SU-DHL-6 (cell line): ENCODE measurements at regions not wholly inside any gene's neighbourhood (a gene's known extent, or its start where the extent isn't known, plus 50 kb on each side); places are given as distances from the start of the nearest gene placed in this dataset.

Experiments used
- H2AFZ ChIP-seq: fragments of 200-600 bp; sonication (generic); 2 replicates; pipeline ENCODE4 v1.6.1; 2014; ENCODE audit warnings: low read depth, mild to moderate bottlenecking, moderate library complexity, mixed read lengths, antibody characterized with exemption, low read length; ENCODE audit not compliant: severe bottlenecking
- H3F3A ChIP-seq: fragments of 200-600 bp; shearing (Covaris generic); 2 replicates; pipeline ENCODE4 v1.6.0; 2016; ENCODE audit warnings: antibody characterized with exemption, mild to moderate bottlenecking; ENCODE audit not compliant: insufficient read depth
- H3K27ac ChIP-seq: fragments of 200-600 bp; sonication (generic); 2 replicates; pipeline ENCODE4 v1.5.1; 2016; ENCODE audit warnings: low read depth, mild to moderate bottlenecking, low read length, moderate library complexity, mixed read lengths
- H3K27me3 ChIP-seq: fragments of 200-600 bp; sonication (generic), shearing (Covaris generic); 2 replicates; pipeline ENCODE4 v1.6.0; 2014; ENCODE audit warnings: mild to moderate bottlenecking, low read length
- H3K36me3 ChIP-seq: fragments of 200-600 bp; sonication (generic); 2 replicates; pipeline ENCODE4 v1.6.1; 2014; ENCODE audit warnings: mild to moderate bottlenecking, low read length, mixed read lengths
- H3K4me2 ChIP-seq: fragments of 300-600, 200-600 bp; shearing (Covaris generic), sonication (generic); 2 replicates; pipeline ENCODE4 v1.6.0; 2014; ENCODE audit warnings: low read length, low read depth, mild to moderate bottlenecking; ENCODE audit not compliant: poor library complexity, severe bottlenecking
- H3K4me3 ChIP-seq: fragments of 200-600 bp; sonication (generic); 2 replicates; pipeline ENCODE4 v1.5.1; 2014; ENCODE audit warnings: antibody characterized with exemption, low read length, mild to moderate bottlenecking, mixed read lengths; ENCODE audit not compliant: insufficient read depth, poor library complexity, severe bottlenecking
- H3K79me2 ChIP-seq: fragments of 200-600 bp; sonication (generic); 2 replicates; pipeline ENCODE4 v1.6.1; 2014; ENCODE audit warnings: mild to moderate bottlenecking, low read length, moderate library complexity; ENCODE audit not compliant: insufficient read depth
- H3K9ac ChIP-seq: fragments of 200-600 bp; sonication (generic); 2 replicates; pipeline ENCODE4 v1.7.0; 2014; ENCODE audit warnings: mild to moderate bottlenecking, low read length
- H3K9me2 ChIP-seq: fragments of 200-600 bp; sonication (generic); replicated peaks from 2 replicates; pipeline ENCODE4 v1.6.1; 2014; ENCODE audit warnings: low read length; ENCODE audit not compliant: insufficient read depth
- H3K9me3 ChIP-seq: fragments of 200-600 bp; sonication (generic); 2 replicates; pipeline ENCODE4 v1.6.1; 2014; ENCODE audit warnings: low read length, mixed read lengths; ENCODE audit not compliant: insufficient read depth
- H4K20me1 ChIP-seq: fragments of 200-600 bp; sonication (generic); 2 replicates; pipeline ENCODE4 v1.6.1; 2014; ENCODE audit warnings: low read depth, mild to moderate bottlenecking, antibody characterized with exemption, low read length, moderate library complexity, mixed read lengths
- EZH2phosphoT487 ChIP-seq: fragments of 200-600 bp; sonication (generic), shearing (Covaris generic); conservative IDR thresholded peaks from 2 replicates; pipeline ENCODE4 v1.6.1; 2018; ENCODE audit warnings: mild to moderate bottlenecking, antibody characterized with exemption, low read length, moderate library complexity, mixed read lengths
- TF ChIP-seq, protein P1 (sequence below): fragments of 200-600 bp; sonication (generic); IDR thresholded peaks from one replicate; pipeline ENCODE4 v1.5.1; 2017; ENCODE audit warnings: antibody characterized with exemption, mild to moderate bottlenecking, low read length, moderate library complexity; ENCODE audit not compliant: insufficient read depth, poor library complexity, severe bottlenecking

DNA sequence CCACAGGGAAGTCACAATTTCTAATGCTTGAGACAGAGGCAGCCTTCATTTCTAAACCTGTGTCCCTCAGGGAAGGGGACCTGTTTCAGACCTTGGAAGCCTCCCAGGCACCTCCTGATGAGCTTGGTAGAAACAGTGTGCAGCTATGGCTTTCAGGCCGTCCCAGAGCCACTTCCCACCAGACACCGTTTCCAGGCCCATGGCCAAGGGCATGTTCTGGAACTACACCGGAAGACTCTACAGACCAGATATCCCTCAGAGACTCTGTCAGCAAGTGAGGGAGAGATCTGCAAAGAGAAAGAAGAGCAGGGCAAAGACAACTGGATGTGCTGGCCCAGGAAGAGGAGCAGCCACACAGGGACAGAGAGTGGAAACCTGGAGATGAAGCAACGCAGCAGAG lies 82.2 kb upstream of the HSPA9 start:
- TF ChIP-seq, protein P1, sequence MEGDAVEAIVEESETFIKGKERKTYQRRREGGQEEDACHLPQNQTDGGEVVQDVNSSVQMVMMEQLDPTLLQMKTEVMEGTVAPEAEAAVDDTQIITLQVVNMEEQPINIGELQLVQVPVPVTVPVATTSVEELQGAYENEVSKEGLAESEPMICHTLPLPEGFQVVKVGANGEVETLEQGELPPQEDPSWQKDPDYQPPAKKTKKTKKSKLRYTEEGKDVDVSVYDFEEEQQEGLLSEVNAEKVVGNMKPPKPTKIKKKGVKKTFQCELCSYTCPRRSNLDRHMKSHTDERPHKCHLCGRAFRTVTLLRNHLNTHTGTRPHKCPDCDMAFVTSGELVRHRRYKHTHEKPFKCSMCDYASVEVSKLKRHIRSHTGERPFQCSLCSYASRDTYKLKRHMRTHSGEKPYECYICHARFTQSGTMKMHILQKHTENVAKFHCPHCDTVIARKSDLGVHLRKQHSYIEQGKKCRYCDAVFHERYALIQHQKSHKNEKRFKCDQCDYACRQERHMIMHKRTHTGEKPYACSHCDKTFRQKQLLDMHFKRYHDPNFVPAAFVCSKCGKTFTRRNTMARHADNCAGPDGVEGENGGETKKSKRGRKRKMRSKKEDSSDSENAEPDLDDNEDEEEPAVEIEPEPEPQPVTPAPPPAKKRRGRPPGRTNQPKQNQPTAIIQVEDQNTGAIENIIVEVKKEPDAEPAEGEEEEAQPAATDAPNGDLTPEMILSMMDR = no peak
- no peak for TF ChIP-seq EZH2phosphoT487
- no peak overlapping the region for H3K4me2 ChIP-seq
- H3F3A ChIP-seq = no peaks in the 10 kb centered on the region
- H3K36me3 ChIP-seq = no peaks in the 10 kb centered on the region
- no peak overlapping the region for H3K4me3 ChIP-seq
- no peaks in the 10 kb centered on the region for H3K27me3 ChIP-seq
- no peak overlapping the region for H2AFZ ChIP-seq
- no peaks in the 10 kb centered on the region for H3K9me2 ChIP-seq
- no peaks in the 10 kb centered on the region for H4K20me1 ChIP-seq
- H3K79me2 ChIP-seq = no peaks in the 10 kb centered on the region
- H3K27ac ChIP-seq = no peak overlapping the region
- no peak overlapping the region for H3K9ac ChIP-seq
- no peaks in the 10 kb centered on the region for H3K9me3 ChIP-seq

GRCh38 chr5:138656916-138657315 lies 81.7 kb upstream of the HSPA9 start:
- Histone ChIP-seq H3K4me3 (no peak overlapping the region), H3K27me3 (no peaks in the 10 kb centered on the region), H3F3A (no peaks in the 10 kb centered on the region), H3K79me2 (no peaks in the 10 kb centered on the region), H3K4me2 (no peak overlapping the region), H3K9me3 (no peaks in the 10 kb centered on the region), H3K9me2 (no peaks in the 10 kb centered on the region), H3K27ac (no peak overlapping the region), H3K36me3 (no peaks in the 10 kb centered on the region), H3K9ac (no peak overlapping the region), H2AFZ (no peak overlapping the region), H4K20me1 (no peaks in the 10 kb centered on the region)
- TF ChIP-seq, protein P1 = no peak
- no peak for TF ChIP-seq EZH2phosphoT487

DNA sequence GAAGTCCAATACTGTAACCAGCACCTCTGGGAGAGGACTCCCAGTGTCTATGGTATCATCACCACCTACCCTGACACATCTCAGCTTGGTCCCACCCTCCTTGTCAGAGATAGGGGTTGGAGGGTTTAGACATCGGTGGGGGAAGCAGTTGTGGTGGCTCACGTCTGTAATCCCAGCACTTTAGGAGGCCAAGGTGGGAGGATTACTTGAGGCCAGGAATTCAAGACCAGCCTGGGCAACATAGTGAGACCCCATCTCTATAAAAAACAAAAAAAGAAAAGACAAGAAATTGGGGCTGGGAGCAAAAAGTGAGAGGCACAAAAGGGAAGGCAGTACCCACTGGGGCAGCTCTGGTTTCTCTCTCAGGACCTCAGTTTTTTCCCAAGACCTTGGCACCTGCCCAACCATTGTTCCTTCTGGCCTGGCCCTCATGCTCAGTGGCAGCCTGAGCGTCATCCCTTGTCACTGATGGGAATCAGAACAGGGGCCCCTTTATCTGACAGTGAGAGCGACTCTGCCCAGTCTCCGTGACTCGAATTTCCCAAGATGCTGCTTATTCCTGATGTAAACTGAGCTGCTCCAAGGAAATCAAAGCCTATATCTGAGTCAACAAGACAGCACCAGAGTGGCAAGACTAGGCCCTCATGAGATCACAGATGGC lies 80.5 kb upstream of the HSPA9 start:
- no peaks in the 10 kb centered on the region for H3K36me3 ChIP-seq
- H3K9me3 ChIP-seq = no peaks in the 10 kb centered on the region
- H3K4me2 ChIP-seq = no peak overlapping the region
- H3K79me2 ChIP-seq = no peaks in the 10 kb centered on the region
- no peaks in the 10 kb centered on the region for H3F3A ChIP-seq
- no peak overlapping the region for H3K9ac ChIP-seq
- no peaks in the 10 kb centered on the region for H3K27me3 ChIP-seq
- H3K9me2 ChIP-seq = no peaks in the 10 kb centered on the region
- no peak overlapping the region for H3K27ac ChIP-seq
- no peaks in the 10 kb centered on the region for H4K20me1 ChIP-seq
- no peak overlapping the region for H2AFZ ChIP-seq
- no peak overlapping the region for H3K4me3 ChIP-seq
- no peak for TF ChIP-seq EZH2phosphoT487
- TF ChIP-seq, protein P1 = no peak
